ENCODE measurements at regions not wholly inside any gene's neighbourhood (a gene's known extent, or its start where the extent isn't known, plus 50 kb on each side); places are given as distances from the start of the nearest gene placed in this dataset.

DNA sequence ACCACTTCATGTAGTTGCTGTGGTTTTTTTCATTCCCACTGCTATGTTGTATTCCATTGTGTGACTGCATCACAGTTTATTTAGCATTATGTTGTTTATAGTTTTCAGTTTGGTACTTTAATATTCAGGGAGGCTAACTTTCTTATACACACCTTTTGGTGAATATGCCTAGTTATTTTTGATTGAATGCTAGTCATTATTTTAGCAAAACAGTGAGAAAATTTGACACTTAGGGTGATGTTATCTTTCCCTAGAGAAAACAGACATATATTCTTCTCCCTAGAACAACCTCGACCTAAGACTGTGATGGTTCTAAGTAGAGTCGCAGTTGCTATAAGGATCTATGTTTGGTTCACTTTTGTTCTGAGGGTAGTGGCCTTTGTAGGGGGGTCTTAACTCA is 120.8 kb upstream of the B3GAT2 start:
- TF ChIP-seq, protein P1, sequence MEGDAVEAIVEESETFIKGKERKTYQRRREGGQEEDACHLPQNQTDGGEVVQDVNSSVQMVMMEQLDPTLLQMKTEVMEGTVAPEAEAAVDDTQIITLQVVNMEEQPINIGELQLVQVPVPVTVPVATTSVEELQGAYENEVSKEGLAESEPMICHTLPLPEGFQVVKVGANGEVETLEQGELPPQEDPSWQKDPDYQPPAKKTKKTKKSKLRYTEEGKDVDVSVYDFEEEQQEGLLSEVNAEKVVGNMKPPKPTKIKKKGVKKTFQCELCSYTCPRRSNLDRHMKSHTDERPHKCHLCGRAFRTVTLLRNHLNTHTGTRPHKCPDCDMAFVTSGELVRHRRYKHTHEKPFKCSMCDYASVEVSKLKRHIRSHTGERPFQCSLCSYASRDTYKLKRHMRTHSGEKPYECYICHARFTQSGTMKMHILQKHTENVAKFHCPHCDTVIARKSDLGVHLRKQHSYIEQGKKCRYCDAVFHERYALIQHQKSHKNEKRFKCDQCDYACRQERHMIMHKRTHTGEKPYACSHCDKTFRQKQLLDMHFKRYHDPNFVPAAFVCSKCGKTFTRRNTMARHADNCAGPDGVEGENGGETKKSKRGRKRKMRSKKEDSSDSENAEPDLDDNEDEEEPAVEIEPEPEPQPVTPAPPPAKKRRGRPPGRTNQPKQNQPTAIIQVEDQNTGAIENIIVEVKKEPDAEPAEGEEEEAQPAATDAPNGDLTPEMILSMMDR (IDR thresholded peaks at IDR 0.05), result no peak
- TF ChIP-seq POLR2A (IDR thresholded peaks at IDR 0.05), result no peak

All from testis (tissue), 2 donors.